ENCODE measurements at regions not wholly inside any gene's neighbourhood (a gene's known extent, or its start where the extent isn't known, plus 50 kb on each side); places are given as distances from the start of the nearest gene placed in this dataset.
"Not testable (repeated sequence)": the region's sequence is repeated elsewhere in the genome, so short reads cannot be mapped to it uniquely, and the experiment has no call there.

DNA sequence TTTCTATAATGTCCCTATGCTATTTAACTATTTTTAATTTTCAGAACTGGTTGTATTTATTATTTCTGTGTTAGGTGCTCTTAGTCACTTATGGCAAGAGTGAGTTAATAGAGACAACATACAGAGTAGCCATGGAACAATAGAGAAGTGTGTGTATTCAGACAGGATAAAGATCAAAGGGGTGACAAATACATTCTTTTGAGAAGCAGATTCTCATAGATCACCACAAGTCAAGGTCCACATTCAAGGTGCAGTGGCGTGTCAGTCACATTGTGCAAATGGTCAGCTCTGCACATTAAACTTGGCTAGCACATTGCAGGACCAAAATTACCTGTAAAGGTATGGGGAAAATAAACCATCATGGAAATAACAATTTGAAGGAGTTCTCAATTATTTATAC lies 369.7 kb downstream of the RPIA start:
- TF ChIP-seq CTCF (IDR thresholded peaks at IDR 0.05; ENCODE audit: insufficient read depth, low read length); REST (IDR thresholded peaks at IDR 0.05; ENCODE audit: insufficient replicate concordance, low read depth); GABPA (IDR thresholded peaks at IDR 0.05; ENCODE audit: low read depth); POLR2AphosphoS5 (IDR thresholded peaks at IDR 0.05; ENCODE audit: low read depth); SPI1 (IDR thresholded peaks at IDR 0.05; ENCODE audit: borderline replicate concordance, low read depth): not testable (repeated sequence)

All from HL-60 (cell line).